ENCODE measurements at regions not wholly inside any gene's neighbourhood (a gene's known extent, or its start where the extent isn't known, plus 50 kb on each side); places are given as distances from the start of the nearest gene placed in this dataset.

DNA sequence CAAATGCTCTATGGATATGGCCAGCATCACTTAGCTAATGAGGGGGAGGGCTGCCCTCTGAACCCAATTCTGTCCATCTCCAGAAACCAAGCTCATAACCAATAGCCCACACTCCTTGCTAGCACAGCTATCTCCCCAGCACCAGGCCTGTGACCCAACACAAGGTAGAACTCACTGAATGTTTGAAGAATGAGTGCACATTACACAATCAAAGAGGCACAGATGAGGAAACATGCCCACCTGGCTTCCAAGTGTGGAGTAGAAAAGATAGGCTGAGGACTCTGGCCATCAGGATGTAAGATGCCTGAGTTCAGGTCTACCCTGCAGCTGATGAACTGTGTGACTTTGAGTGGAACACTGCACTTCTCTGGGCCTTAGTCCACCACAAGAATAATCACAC is 268.4 kb downstream of the BCL11B start:
- TF ChIP-seq, protein P1, sequence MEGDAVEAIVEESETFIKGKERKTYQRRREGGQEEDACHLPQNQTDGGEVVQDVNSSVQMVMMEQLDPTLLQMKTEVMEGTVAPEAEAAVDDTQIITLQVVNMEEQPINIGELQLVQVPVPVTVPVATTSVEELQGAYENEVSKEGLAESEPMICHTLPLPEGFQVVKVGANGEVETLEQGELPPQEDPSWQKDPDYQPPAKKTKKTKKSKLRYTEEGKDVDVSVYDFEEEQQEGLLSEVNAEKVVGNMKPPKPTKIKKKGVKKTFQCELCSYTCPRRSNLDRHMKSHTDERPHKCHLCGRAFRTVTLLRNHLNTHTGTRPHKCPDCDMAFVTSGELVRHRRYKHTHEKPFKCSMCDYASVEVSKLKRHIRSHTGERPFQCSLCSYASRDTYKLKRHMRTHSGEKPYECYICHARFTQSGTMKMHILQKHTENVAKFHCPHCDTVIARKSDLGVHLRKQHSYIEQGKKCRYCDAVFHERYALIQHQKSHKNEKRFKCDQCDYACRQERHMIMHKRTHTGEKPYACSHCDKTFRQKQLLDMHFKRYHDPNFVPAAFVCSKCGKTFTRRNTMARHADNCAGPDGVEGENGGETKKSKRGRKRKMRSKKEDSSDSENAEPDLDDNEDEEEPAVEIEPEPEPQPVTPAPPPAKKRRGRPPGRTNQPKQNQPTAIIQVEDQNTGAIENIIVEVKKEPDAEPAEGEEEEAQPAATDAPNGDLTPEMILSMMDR (IDR thresholded peaks at IDR 0.05): no peak
- H3K4me1 ChIP-seq (ENCODE audit: control insufficient read depth in 1 of 2, low read depth in 2 of 2): no peaks in the 10 kb centered on the region
- H3K4me3 ChIP-seq: no peak overlapping the region
- H3K9me3 ChIP-seq: no peaks in the 10 kb centered on the region
- H3K36me3 ChIP-seq: no peaks in the 10 kb centered on the region
- no peak for DNase-seq (ENCODE audit: low spot score)
- ATAC-seq (ENCODE audit: insufficient number of reproducible peaks, low FRiP score, low read depth): no peak
- H3K27me3 ChIP-seq (replicated peaks; ENCODE audit: insufficient read depth): no peaks in the 10 kb centered on the region
- H3K27ac ChIP-seq: no peak overlapping the region

- no peaks in the 10 kb centered on the region for H3K9me3 ChIP-seq
- no peak for ATAC-seq (ENCODE audit: insufficient number of reproducible peaks, low FRiP score, low read depth)
- no peaks in the 10 kb centered on the region for H3K36me3 ChIP-seq
- H3K27me3 ChIP-seq (replicated peaks; ENCODE audit: insufficient read depth): no peaks in the 10 kb centered on the region
- H3K4me1 ChIP-seq (ENCODE audit: control insufficient read depth in 1 of 2, low read depth in 2 of 2): no peaks in the 10 kb centered on the region
- H3K27ac ChIP-seq: no peak overlapping the region
- DNase-seq (ENCODE audit: low spot score): no peak
- no peak overlapping the region for H3K4me3 ChIP-seq
- TF ChIP-seq, protein P1 (IDR thresholded peaks at IDR 0.05): no peak
These were observed 267.9 kb downstream of the BCL11B start for GRCh38 chr14:99004112-99004511.

GRCh38 chr14:99006276-99006675 is 265.7 kb downstream of the BCL11B start:
- no peak overlapping the region for H3K4me3 ChIP-seq
- H3K9me3 ChIP-seq: no peaks in the 10 kb centered on the region
- TF ChIP-seq, protein P1 (IDR thresholded peaks at IDR 0.05): no peak
- ATAC-seq (ENCODE audit: insufficient number of reproducible peaks, low FRiP score, low read depth) (no peak), DNase-seq (ENCODE audit: low spot score) (no peak)
- H3K27me3 ChIP-seq (replicated peaks; ENCODE audit: insufficient read depth): no peaks in the 10 kb centered on the region
- no peak overlapping the region for H3K27ac ChIP-seq
- H3K36me3 ChIP-seq: no peaks in the 10 kb centered on the region
- H3K4me1 ChIP-seq (ENCODE audit: control insufficient read depth in 1 of 2, low read depth in 2 of 2): no peaks in the 10 kb centered on the region

DNA sequence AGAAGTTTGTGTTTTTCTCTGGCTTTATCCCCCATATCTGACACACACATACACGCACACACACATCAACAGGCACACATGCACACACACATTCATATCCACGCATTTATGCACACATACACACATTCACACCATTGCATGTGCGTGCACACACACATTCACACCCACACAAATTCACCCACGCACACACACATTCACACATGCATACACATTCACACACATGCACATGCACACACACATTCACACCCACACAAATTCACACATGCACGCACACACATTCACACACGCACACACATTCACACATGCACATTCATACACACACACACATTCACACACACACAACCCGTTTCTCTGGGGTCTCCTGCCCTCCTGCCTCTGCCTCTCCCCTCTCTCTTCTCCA is 264.2 kb downstream of the BCL11B start:
- Histone ChIP-seq H3K27ac (no peak overlapping the region), H3K4me3 (no peak overlapping the region), H3K4me1 (ENCODE audit: control insufficient read depth in 1 of 2, low read depth in 2 of 2) (no peaks in the 10 kb centered on the region), H3K36me3 (no peaks in the 10 kb centered on the region), H3K9me3 (no peaks in the 10 kb centered on the region), H3K27me3 (replicated peaks; ENCODE audit: insufficient read depth) (no peaks in the 10 kb centered on the region)
- DNase-seq (ENCODE audit: low spot score) (no peak), ATAC-seq (ENCODE audit: insufficient number of reproducible peaks, low FRiP score, low read depth) (no peak)
- TF ChIP-seq, protein P1 (IDR thresholded peaks at IDR 0.05): no peak

- TF ChIP-seq, protein P1 (IDR thresholded peaks at IDR 0.05): no peak
These were observed 262.1 kb downstream of the BCL11B start for GRCh38 chr14:99009871-99010270.

More at GRCh38 chr14:99009871-99010270, 262.1 kb downstream of the BCL11B start:
- Histone ChIP-seq H3K27ac (no peak overlapping the region), H3K27me3 (replicated peaks; ENCODE audit: insufficient read depth) (no peaks in the 10 kb centered on the region), H3K9me3 (no peaks in the 10 kb centered on the region), H3K4me1 (ENCODE audit: control insufficient read depth in 1 of 2, low read depth in 2 of 2) (no peaks in the 10 kb centered on the region), H3K36me3 (no peaks in the 10 kb centered on the region), H3K4me3 (no peak overlapping the region)
- DNase-seq (ENCODE audit: low spot score) (no peak), ATAC-seq (ENCODE audit: insufficient number of reproducible peaks, low FRiP score, low read depth) (no peak)
